ENCODE measurements at regions not wholly inside any gene's neighbourhood (a gene's known extent, or its start where the extent isn't known, plus 50 kb on each side); places are given as distances from the start of the nearest gene placed in this dataset.

GRCh38 chr10:128608791-128609190, 482.6 kb upstream of the MKI67 start:
- TF ChIP-seq FOXA1 (IDR thresholded peaks at IDR 0.05) (no peak), MAX (IDR thresholded peaks at IDR 0.05) (no peak), REST (IDR thresholded peaks at IDR 0.05) (no peak)
- TF ChIP-seq, protein P1, sequence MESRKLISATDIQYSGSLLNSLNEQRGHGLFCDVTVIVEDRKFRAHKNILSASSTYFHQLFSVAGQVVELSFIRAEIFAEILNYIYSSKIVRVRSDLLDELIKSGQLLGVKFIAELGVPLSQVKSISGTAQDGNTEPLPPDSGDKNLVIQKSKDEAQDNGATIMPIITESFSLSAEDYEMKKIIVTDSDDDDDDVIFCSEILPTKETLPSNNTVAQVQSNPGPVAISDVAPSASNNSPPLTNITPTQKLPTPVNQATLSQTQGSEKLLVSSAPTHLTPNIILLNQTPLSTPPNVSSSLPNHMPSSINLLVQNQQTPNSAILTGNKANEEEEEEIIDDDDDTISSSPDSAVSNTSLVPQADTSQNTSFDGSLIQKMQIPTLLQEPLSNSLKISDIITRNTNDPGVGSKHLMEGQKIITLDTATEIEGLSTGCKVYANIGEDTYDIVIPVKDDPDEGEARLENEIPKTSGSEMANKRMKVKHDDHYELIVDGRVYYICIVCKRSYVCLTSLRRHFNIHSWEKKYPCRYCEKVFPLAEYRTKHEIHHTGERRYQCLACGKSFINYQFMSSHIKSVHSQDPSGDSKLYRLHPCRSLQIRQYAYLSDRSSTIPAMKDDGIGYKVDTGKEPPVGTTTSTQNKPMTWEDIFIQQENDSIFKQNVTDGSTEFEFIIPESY (IDR thresholded peaks at IDR 0.05): no peak
- TF ChIP-seq, protein P2, sequence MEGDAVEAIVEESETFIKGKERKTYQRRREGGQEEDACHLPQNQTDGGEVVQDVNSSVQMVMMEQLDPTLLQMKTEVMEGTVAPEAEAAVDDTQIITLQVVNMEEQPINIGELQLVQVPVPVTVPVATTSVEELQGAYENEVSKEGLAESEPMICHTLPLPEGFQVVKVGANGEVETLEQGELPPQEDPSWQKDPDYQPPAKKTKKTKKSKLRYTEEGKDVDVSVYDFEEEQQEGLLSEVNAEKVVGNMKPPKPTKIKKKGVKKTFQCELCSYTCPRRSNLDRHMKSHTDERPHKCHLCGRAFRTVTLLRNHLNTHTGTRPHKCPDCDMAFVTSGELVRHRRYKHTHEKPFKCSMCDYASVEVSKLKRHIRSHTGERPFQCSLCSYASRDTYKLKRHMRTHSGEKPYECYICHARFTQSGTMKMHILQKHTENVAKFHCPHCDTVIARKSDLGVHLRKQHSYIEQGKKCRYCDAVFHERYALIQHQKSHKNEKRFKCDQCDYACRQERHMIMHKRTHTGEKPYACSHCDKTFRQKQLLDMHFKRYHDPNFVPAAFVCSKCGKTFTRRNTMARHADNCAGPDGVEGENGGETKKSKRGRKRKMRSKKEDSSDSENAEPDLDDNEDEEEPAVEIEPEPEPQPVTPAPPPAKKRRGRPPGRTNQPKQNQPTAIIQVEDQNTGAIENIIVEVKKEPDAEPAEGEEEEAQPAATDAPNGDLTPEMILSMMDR (IDR thresholded peaks at IDR 0.05; ENCODE audit: low read depth, low read length, missing input control): no peak
- DNase-seq (ENCODE audit: low spot score): no peak
- H3K4me3 ChIP-seq (ENCODE audit: low read depth in 1 of 3, low read length in 3 of 3): no peak overlapping the region
- H3K9me3 ChIP-seq (ENCODE audit: control insufficient read depth in 4 of 4, low read length in 3 of 4): no peaks in the 10 kb centered on the region
- no peaks in the 10 kb centered on the region for H3K4me1 ChIP-seq (ENCODE audit: control insufficient read depth in 4 of 4, insufficient read depth in 4 of 4, low read length in 3 of 4)
- H3K27me3 ChIP-seq (ENCODE audit: control insufficient read depth in 4 of 4, insufficient read depth in 4 of 4, low read length in 3 of 4): no peaks in the 10 kb centered on the region
- WGBS: 76% methylated on average over 2 of the region's 2 CpGs
- H3K36me3 ChIP-seq (ENCODE audit: control insufficient read depth in 4 of 4, insufficient read depth in 3 of 4, low read depth in 1 of 4, low read length in 3 of 4): no peaks in the 10 kb centered on the region
- no peak overlapping the region for H3K27ac ChIP-seq (ENCODE audit: low read depth in 1 of 2, low read length in 2 of 2)
- no peak overlapping the region for H3K9ac ChIP-seq (ENCODE audit: low read depth in 1 of 2, low read length in 2 of 2)

DNA sequence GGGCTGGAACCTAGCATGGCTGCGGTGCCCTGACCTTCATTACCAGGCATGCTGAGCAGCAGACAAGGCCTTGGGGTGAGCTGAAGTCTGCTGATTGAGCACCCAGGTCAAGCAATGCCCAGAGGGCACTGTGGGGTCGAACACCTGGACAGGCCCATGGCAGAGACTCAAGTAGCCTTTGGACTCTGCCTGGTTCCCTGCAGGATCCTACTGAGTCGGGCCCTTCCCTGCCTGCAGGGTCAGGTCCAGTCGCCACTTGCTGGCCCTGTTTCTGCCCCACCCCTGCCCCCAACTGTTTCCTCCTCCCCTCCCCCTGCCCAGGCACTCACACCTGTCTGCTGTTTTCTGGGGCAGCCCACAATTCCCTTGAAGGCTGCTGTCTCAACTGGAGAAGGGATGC, 483.2 kb upstream of the MKI67 start:
- TF ChIP-seq, protein P3, sequence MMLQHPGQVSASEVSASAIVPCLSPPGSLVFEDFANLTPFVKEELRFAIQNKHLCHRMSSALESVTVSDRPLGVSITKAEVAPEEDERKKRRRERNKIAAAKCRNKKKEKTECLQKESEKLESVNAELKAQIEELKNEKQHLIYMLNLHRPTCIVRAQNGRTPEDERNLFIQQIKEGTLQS (IDR thresholded peaks at IDR 0.05): no peak
- no peak for TF ChIP-seq REST (IDR thresholded peaks at IDR 0.05)
- TF ChIP-seq, protein P1 (IDR thresholded peaks at IDR 0.05): no peak
- no peak for TF ChIP-seq EGR1 (IDR thresholded peaks at IDR 0.05; ENCODE audit: low read depth in 2 of 2)
- no peak for TF ChIP-seq TAF1 (conservative IDR thresholded peaks at IDR 0.05)
- TF ChIP-seq NR2F2 (IDR thresholded peaks at IDR 0.05): no peak
- TF ChIP-seq FOXA2 (IDR thresholded peaks at IDR 0.05): no peak
- TF ChIP-seq GABPA (IDR thresholded peaks at IDR 0.05 in 1 of 2, conservative IDR thresholded peaks at IDR 0.05 in 1 of 2): no peak
- TF ChIP-seq SP1 (IDR thresholded peaks at IDR 0.05): no peak
- TF ChIP-seq, protein P2 (IDR thresholded peaks at IDR 0.05; ENCODE audit: low read depth, low read length, missing input control): no peak
- TF ChIP-seq MAX (IDR thresholded peaks at IDR 0.05): no peak
- 51% methylated on average over 4 of the region's 4 CpGs for WGBS

More for the DNA sequence above, 483.2 kb upstream of the MKI67 start:
- H3K36me3 ChIP-seq (ENCODE audit: control insufficient read depth in 4 of 4, insufficient read depth in 3 of 4, low read depth in 1 of 4, low read length in 3 of 4): no peaks in the 10 kb centered on the region
- H3K27me3 ChIP-seq (ENCODE audit: control insufficient read depth in 4 of 4, insufficient read depth in 4 of 4, low read length in 3 of 4): no peaks in the 10 kb centered on the region
- H3K4me1 ChIP-seq (ENCODE audit: control insufficient read depth in 4 of 4, insufficient read depth in 4 of 4, low read length in 3 of 4): no peaks in the 10 kb centered on the region
- no peaks in the 10 kb centered on the region for H3K9me3 ChIP-seq (ENCODE audit: control insufficient read depth in 4 of 4, low read length in 3 of 4)
- no peak overlapping the region for H3K4me3 ChIP-seq (ENCODE audit: low read depth in 1 of 3, low read length in 3 of 3)
- DNase-seq (ENCODE audit: low spot score): no peak
- H3K27ac ChIP-seq (ENCODE audit: low read depth in 1 of 2, low read length in 2 of 2): no peak overlapping the region
- H3K9ac ChIP-seq (ENCODE audit: low read depth in 1 of 2, low read length in 2 of 2): no peak overlapping the region

All from liver (tissue), 8 donors.